SK-N-MC (cell line): ENCODE measurements at regions not wholly inside any gene's neighbourhood (a gene's known extent, or its start where the extent isn't known, plus 50 kb on each side); places are given as distances from the start of the nearest gene placed in this dataset.

ENCODE experiments used
- EZH2 ChIP-seq: fragments of 200-600 bp; sonication (generic); IDR thresholded peaks from one replicate; pipeline ENCODE4 v1.6.1; 2017; ENCODE audit warnings: antibody characterized with exemption
- POLR2AphosphoS5 ChIP-seq: IDR thresholded peaks from 2 replicates; pipeline ENCODE4 v1.6.1; 2012; ENCODE audit warnings: mild to moderate bottlenecking, low read depth, low read length, borderline replicate concordance

GRCh38 chr9:82147798-82148425 is 159.3 kb downstream of the SPATA31D1 start:
- TF ChIP-seq POLR2AphosphoS5, result no peak
- no peak for TF ChIP-seq EZH2
